HG02981 (cell line): ENCODE measurements at regions not wholly inside any gene's neighbourhood (a gene's known extent, or its start where the extent isn't known, plus 50 kb on each side); places are given as distances from the start of the nearest gene placed in this dataset.

Experiments
- ATAC-seq: cut with Tn5 transposase; IDR thresholded peaks from one replicate; pipeline ENCODE4 v1.9.1; 2021; ENCODE audit warnings: mild to moderate bottlenecking, moderate library complexity; ENCODE audit not compliant: unreplicated experiment

DNA sequence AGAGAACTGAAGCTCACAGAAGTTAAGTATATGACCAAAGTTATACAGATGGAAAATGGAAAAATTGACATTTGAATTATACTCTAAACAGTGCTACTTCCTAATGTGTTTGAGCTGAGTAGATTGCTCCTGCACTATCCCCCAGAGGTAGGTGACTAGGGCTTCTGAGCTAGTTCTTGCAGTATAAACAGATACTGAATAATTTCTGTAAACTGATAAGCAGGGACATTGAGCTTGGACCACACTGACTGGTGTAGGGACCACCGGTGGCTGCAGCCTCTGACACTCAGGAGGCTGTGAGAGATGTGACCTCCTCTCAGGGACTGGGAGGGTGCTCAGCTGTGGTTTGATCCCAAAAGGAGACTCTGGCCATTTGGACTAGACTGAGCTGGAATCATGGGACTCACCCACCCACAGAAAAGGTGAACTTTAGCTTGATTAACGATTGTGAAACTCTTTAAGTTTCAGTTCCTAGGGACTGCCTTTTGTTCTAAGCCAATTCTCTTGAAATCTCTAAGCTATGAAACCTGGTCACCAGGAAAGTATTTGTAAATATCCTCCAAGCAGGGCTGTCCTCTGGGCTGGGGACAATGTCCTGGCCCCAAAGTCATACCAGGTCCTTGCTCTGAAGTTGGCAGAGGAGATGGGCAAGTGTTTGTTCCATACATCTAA, 291.5 kb downstream of the SEC61B start:
- peak; percentile 59 for ATAC-seq

DNA sequence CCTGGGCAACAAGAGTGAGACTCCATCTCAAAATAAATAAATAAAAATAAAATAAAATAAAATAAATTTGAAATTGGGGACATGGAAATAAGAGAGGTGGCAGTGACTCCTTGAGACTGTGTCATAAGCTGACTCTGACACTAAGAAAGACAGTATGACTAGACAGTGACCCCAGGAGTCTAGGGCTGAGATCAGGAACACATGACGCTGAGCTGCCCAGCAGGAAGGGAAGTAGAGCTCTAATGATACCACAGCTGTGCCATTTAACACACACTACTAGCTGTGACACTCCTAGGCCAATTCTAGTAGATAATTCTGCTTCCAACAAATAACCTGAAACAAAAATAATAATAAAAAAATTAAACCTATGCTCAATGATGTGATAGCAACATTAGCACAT, 293.0 kb downstream of the SEC61B start:
- ATAC-seq, result peak; percentile 39

DNA sequence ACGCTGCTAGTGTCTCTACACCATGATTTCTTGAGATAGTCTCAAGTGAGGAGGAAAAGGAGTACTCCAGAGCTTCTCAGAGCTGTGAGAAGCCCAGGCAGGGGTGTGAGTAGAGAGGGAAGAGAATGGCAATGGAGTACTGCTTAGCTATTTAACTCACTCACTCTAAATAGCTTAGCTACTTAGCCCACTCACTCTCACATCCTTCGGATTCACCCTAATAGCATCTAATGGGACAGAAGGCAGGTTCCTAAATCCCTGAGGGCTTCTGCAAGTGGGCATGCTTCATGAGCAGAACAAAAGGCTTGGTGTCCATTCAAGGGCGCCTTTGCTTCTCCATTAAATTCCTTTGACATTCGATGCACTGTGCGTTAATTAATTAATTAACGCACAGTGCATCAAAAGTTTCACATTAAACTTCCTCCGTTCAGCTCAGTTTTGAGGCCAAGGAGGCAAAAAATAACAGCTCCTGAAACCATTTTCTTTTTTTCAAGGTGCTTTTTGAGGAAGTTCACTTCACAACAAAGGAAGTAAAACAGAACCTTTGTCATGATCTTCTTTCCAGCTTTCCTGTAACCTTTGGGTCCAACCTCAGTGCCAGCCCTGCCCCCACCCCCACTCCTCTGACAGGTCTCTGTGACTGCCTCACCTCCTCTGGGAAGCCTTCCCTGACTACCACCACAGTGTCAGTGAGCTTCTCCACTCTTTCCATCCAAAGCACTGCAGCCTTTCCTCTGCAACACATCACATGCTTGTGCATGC, 294.0 kb downstream of the SEC61B start:
- ATAC-seq, result no peak

DNA sequence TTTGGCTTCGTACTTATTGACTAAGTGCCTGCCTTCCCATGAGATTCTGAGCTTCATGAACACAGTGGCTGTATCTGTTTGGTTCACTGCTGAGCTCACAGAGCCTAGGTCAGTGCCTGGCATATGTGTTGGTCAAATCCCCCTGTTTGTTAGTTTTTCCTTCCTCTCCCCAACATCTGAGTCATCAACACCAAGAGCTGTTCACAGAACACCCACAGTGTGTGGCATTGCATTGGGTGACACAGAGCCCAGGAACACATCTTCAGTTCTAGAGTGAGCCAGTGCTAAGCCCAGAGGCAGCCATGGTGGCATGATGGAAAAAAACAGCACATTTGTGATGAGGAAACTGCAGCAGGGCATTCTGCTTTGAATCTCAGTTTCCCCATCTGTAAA, 294.6 kb downstream of the SEC61B start:
- ATAC-seq, result no peak

DNA sequence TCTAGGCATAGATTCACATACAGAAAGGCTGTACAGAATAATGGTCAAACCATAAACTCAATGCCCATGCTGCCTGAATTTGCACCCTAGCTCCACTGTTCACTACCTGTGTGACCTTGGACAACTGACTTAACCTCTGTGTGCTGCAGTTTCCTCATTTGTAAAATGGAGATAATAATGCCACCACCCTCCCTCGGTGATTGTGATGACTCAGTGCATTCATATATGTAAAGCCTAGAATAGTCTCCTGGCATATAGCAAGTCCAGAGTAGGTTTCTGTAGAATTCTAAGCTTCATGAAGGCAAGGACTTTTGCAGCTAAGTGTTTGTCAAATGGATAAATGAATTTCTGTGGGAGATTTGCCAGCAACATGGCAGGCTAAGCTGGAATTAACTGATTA, 297.8 kb upstream of the NR4A3 start:
- ATAC-seq, result no peak

DNA sequence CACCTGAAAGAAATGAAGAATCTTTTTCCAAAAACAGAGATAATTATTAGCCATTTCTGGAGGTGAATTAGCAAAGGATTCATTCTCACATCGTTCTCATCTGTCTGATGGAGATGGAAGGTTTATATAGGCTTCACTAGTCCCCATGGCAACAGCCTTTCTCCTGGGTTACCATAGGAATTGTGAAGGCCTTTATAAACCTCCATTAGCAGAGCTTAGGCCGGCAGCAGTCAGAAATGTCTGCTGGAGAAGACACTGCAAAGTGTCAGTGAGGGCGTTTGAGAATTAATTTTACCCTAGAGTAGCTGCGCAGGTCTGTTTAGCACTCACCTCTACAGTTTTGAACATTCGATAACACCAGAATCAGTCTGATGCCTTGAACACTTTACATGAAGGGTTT, 290.4 kb upstream of the NR4A3 start:
- no peak for ATAC-seq

DNA sequence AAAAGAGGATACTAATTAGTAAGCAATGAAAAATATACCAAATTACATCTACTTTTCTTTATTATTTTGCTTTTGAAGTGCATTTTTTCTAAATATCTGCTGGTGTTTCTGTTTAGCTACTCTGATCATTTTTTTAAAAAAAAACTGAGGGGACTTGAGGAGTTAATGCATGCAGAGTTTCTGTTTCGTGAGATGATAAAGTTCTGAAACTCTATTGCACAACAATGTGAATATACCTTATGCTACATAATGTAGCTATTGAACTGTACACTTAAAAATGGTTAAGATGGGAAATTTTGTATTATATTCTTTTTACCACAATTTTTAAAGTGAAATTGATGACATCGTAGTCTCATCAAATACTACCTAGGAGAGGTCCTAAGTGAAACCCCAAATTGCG, 288.3 kb upstream of the NR4A3 start:
- ATAC-seq, result no peak

DNA sequence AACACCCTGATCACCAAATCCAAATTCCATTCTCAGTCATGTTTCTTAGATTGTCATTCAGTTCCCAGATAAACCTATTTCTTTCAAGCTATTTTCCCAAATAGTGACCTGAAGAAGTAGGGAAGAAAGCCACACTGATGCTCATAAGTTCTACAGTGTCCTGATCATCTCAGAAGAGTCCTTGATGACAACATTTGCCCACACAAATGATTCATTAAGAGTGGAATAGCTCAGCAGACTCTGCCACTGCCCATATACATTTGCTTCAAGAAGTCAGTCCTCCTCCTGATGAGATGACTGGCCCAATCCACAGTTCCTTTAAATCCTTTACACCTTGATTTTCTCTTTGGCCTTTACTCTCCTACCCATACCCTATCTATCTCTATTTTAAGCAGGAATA, 283.7 kb upstream of the NR4A3 start:
- ATAC-seq, result no peak

DNA sequence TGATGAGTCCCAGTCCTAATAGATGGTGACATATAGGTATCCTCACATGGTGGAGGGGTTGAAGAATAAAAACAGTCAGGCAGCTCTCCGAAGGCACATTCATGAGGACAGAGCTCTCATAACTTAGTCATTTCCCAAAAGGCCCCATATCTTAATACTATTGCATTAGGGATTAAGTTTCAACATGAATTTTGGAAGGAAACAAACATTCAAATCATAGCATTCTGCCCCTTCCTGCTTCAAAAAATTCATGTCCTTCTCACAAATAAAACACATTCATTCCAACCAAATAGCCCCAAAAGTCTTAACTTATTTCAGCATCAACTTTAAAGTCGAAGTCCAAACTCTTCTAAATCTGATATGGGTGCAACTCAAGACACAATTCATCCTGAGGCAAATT, 277.2 kb upstream of the NR4A3 start:
- ATAC-seq, result no peak

DNA sequence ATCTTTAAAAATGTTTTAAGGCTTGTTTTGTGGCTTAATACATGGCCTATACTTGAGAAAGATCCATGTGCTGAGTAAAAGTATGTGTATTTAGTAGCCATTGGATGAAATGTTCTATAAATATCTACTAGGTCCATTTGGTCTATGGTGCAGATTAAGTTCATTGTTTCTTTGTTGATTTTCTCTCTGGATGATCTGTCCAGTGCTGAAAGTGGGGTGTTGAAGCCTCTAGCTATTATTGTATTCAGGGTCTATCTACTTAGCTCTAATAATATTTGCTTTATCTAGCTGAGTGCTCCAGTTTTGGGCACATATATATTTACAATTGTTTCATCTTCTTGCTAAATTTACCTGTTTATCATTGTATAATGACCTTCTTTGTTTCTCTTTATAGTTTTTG, 272.2 kb upstream of the NR4A3 start:
- no peak for ATAC-seq

DNA sequence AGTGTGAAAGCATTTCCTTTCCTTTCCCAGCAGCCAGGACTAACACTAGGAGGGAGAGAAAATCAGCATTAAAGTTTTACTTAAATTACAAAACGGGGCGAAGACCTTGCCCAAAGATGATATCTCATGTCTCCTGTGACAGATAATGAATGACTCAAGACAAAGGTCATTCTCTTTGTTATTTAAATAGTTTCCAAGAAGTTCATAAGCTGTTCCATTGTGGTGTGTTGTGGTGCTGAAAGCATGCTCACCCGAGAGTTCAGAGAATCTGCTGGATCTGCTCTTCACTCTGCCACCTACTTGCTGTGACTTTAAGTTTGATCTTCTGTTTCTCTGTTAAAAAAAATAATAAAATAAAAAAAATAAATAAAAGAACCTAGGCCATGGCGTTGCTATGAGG, 265.9 kb upstream of the NR4A3 start:
- no peak for ATAC-seq

DNA sequence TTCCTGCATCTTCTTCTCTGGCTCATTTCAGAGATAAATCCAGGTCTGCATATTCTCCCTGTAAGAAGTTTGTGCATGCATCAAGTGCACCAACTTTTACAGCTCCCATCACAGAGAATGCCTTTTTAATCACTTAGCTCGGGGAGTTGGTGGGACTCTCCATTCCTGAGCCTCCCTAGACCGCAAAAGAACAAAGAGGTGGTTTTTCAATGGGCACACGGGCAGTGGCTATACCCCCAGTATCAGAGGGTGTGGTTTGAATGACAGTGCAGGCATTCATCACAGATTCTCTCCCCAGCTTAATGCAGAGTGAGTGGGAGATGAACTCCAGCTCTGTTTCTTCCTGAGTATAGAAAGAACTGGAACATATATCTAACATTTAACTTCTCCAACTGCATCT, 264.7 kb upstream of the NR4A3 start:
- ATAC-seq, result no peak

DNA sequence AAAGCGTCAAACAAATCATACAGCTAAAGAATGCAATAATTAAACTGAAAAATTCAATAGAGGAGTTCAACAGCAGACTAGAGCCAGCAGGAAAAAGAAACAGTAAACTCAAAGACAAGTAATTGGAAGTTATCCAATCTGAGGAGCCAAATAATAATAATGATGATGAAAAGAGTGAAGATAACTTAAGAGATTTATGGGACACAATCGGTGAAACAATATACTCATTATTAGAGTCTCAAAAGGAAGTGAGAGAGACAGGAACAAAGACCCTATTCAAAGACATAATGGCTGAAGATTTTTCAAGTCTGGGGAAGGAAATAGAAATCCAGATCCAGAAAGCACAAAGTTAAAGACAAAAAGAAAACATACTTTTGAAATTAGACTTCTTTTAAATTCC, 263.9 kb upstream of the NR4A3 start:
- ATAC-seq, result no peak

DNA sequence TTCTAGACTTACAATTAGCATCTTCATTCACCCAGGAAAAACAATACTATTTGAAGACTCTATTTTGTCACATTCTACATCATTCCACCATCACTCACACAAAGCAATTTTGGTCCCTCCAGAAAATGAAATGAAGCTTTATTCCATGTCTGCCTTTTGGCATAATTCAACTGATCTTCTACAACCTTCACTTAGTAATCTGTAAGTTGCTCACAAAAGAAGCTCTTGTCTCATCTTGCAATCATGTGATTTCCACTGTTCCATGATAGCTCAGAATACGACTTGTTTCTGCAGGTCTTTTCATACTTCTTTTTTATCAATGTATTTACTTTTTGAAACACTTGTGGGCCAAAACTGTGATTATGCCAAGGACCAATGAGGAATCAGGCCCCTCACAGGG, 261.9 kb upstream of the NR4A3 start:
- ATAC-seq, result no peak

DNA sequence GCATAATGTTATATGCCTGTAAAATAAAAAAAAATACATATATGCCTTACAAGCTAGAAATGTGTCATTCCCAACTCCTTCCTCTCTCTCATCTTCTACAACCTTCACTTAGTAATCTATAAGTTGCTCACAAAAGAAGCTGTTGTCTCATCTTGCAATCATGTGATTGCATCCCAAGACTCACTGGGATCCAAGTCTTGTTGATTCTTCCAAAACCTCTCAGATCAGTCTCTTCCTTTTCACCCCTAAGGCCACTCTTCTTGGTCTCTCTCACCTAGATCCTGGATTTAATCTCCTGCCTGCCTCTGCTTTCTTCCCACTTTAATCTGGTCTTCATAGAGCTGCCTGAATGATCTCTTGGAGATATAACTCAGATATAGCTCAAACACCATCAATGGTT, 261.1 kb upstream of the NR4A3 start:
- ATAC-seq, result no peak

DNA sequence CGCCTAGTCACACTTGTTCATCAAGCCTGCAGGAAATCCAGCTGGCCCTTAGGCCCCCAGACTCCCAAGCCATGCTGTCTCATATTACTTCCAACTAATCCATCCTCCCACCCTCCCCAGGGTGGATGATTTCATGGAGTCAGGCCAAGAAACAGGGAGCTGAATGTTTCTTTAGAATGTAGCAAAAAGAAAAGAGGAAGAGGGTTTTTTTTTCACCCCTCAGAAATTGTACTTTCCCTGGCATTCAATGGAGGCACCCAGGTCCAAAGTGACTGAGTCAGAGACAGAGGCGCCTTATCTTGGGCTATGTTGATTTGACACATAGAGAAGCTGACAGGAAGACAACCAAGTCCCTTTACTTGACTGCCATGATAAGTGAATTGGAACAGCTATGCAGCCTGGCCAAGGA, 260.2 kb upstream of the NR4A3 start:
- no peak for ATAC-seq

DNA sequence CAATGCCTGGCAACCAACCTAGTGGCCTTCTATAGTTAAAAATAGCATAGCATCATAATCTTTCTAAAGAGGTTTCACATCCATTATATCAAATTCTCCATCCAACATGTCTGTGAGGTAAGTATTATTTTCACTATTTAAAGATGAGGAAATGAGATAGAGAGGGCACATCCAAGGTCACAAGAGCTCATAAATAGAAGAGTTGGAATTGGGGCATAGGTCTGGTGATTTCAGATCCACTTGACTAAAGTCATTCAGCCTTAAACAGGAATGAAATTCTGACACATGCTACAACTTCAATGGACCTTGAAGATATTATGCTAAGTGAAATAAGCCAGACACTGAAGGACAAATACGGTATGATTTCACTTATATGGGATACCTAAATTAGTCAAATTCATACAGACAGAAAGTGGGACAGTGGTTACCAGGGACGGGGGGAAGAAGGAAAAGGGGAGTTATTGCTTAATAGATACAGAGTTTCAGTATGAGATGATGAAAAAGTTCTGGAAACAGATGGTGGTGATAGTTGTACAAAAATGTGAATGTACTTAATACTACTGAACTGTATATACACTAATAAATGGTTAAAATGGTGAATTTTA, 259.6 kb upstream of the NR4A3 start:
- ATAC-seq, result no peak

DNA sequence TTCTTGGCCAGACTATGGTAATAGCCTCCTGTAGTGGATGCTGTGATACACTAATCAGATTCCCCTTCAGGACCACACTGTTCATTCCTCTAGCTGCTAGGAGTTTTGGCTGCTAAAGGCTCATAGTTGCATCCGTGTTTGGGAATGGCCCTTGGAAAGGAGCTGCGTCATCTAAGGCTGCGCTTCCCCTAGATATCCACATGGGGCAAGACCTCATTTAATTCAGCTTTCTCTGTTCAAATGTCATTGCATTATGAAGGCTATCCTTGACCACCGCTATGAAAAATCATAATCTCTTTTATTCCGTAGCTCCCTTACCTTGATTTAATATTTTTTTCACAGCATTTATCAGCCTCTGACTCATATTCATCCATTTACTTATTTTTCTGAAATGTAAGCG, 258.3 kb upstream of the NR4A3 start:
- no peak for ATAC-seq

DNA sequence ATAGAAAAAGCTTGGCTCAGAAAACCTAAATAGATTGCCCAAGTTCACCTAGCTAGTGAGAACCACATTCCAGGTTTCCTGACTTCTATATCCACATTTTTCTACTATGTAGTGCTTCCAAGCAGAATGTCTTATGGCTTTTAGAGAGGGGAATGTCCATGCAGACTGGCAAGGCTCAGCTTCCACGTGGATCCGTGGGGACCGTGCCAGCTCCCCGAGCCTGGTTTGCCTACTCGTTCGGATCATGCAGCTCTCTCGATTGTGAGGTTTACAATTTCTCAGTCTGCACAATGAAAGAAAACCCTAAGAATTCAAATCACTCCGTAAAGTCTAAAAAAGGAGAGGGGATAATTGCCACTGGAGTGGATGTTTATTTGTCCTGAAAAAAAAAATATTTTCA, 256.5 kb upstream of the NR4A3 start:
- no peak for ATAC-seq

DNA sequence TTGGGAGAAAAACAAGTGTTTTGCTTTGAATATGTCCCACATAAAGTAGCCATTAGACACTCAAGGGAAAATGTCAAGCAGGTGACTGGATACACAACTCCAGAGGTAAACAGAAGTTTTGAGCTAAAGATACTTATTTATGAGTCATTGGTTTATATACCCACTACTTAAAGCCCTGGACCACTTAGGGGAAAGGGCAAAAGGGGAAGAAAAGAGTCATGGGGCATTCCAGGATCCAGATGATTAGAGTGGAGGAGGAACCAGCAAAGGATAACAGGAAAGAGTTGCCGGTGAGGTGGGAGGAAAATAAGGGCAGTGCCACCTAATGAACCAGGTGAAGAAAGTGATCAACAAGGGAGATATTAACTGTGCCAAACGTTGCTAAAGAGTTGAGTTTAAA, 254.2 kb upstream of the NR4A3 start:
- ATAC-seq, result no peak

DNA sequence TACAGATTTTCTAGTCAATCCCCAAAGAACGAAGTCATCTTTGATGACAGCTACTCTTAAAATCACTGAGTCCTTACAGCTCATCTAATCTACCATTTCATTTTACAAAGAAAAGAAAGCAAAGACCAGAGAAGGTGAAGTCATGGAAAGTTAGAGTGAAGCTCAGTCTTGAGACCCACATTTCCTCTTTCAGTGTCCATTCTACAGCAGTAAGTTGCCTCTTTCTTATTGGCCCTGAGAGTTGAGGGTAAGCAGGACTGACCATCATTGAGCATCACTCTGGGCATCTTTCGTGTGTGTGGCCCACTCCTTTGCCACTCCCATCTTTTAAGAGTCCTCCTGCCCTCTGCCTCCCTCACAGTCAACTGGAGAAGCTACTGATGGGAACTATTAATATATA, 251.8 kb upstream of the NR4A3 start:
- no peak for ATAC-seq

DNA sequence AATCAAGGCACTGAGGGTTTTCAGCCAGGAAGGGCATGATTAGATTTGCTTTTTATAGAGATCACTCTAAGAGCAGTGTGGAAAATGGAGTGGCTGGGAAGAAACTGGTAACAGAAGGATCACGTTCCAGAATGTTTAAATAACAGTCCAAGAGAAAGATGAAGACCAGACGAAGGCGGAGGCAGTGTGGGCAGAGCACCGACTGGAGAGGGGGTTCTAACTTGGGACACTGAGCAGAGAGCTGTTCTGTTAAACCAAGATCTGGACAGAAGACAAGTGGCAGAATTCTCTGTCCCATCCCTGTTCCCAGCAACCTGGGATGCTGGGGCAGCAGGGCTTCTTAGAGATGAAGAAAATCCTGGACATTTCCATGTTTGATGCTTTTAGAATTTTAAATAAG, 249.1 kb upstream of the NR4A3 start:
- no peak for ATAC-seq
